ENCODE measurements at regions not wholly inside any gene's neighbourhood (a gene's known extent, or its start where the extent isn't known, plus 50 kb on each side); places are given as distances from the start of the nearest gene placed in this dataset.

- DNase-seq, result no peak
- Histone ChIP-seq H3K9me3 (ENCODE audit: control insufficient read depth, low read length) (no peaks in the 10 kb centered on the region), H3K27ac (ENCODE audit: insufficient read depth, low read length, poor library complexity, severe bottlenecking) (no peak overlapping the region), H3K4me1 (ENCODE audit: control insufficient read depth, insufficient read depth, low read length, poor library complexity, severe bottlenecking) (no peaks in the 10 kb centered on the region), H3K36me3 (ENCODE audit: control insufficient read depth, insufficient read depth, low read length) (no peaks in the 10 kb centered on the region), H3K4me3 (ENCODE audit: insufficient read depth, low read depth, low read length, poor library complexity, severe bottlenecking) (no peak overlapping the region), H3K27me3 (replicated peaks; ENCODE audit: control insufficient read depth, insufficient read depth, low read length, poor library complexity, severe bottlenecking) (no peaks in the 10 kb centered on the region)
These were observed 684.1 kb downstream of the SEMA5A start for GRCh38 chr5:8861764-8862163.

- Histone ChIP-seq H3K9me3 (ENCODE audit: control insufficient read depth, low read length) (no peaks in the 10 kb centered on the region), H3K27me3 (replicated peaks; ENCODE audit: control insufficient read depth, insufficient read depth, low read length, poor library complexity, severe bottlenecking) (no peaks in the 10 kb centered on the region), H3K27ac (ENCODE audit: insufficient read depth, low read length, poor library complexity, severe bottlenecking) (no peak overlapping the region), H3K36me3 (ENCODE audit: control insufficient read depth, insufficient read depth, low read length) (no peaks in the 10 kb centered on the region), H3K4me1 (ENCODE audit: control insufficient read depth, insufficient read depth, low read length, poor library complexity, severe bottlenecking) (no peaks in the 10 kb centered on the region), H3K4me3 (ENCODE audit: insufficient read depth, low read depth, low read length, poor library complexity, severe bottlenecking) (no peak overlapping the region)
- DNase-seq, result no peak
These were observed 681.8 kb downstream of the SEMA5A start for GRCh38 chr5:8864053-8864452.

GRCh38 chr5:8865266-8865665 is 680.6 kb downstream of the SEMA5A start:
- no peaks in the 10 kb centered on the region for H3K4me1 ChIP-seq (ENCODE audit: control insufficient read depth, insufficient read depth, low read length, poor library complexity, severe bottlenecking)
- no peaks in the 10 kb centered on the region for H3K9me3 ChIP-seq (ENCODE audit: control insufficient read depth, low read length)

GRCh38 chr5:8865686-8866374 is 680.0 kb downstream of the SEMA5A start:
- no peak for DNase-seq
- Histone ChIP-seq H3K4me3 (ENCODE audit: insufficient read depth, low read depth, low read length, poor library complexity, severe bottlenecking) (no peak overlapping the region), H3K36me3 (ENCODE audit: control insufficient read depth, insufficient read depth, low read length) (no peaks in the 10 kb centered on the region), H3K4me1 (ENCODE audit: control insufficient read depth, insufficient read depth, low read length, poor library complexity, severe bottlenecking) (no peaks in the 10 kb centered on the region), H3K9me3 (ENCODE audit: control insufficient read depth, low read length) (no peaks in the 10 kb centered on the region), H3K27me3 (replicated peaks; ENCODE audit: control insufficient read depth, insufficient read depth, low read length, poor library complexity, severe bottlenecking) (no peaks in the 10 kb centered on the region), H3K27ac (ENCODE audit: insufficient read depth, low read length, poor library complexity, severe bottlenecking) (no peak overlapping the region)

More at GRCh38 chr5:8865266-8865665, 680.6 kb downstream of the SEMA5A start:
- no peaks in the 10 kb centered on the region for H3K27me3 ChIP-seq (replicated peaks; ENCODE audit: control insufficient read depth, insufficient read depth, low read length, poor library complexity, severe bottlenecking)
- no peak overlapping the region for H3K27ac ChIP-seq (ENCODE audit: insufficient read depth, low read length, poor library complexity, severe bottlenecking)
- H3K36me3 ChIP-seq (ENCODE audit: control insufficient read depth, insufficient read depth, low read length), result no peaks in the 10 kb centered on the region
- DNase-seq, result no peak
- H3K4me3 ChIP-seq (ENCODE audit: insufficient read depth, low read depth, low read length, poor library complexity, severe bottlenecking), result no peak overlapping the region

GRCh38 chr5:8868283-8868682 is 677.6 kb downstream of the SEMA5A start:
- no peak for DNase-seq
- Histone ChIP-seq H3K4me1 (ENCODE audit: control insufficient read depth, insufficient read depth, low read length, poor library complexity, severe bottlenecking) (no peaks in the 10 kb centered on the region), H3K4me3 (ENCODE audit: insufficient read depth, low read depth, low read length, poor library complexity, severe bottlenecking) (no peak overlapping the region), H3K9me3 (ENCODE audit: control insufficient read depth, low read length) (no peaks in the 10 kb centered on the region), H3K27me3 (replicated peaks; ENCODE audit: control insufficient read depth, insufficient read depth, low read length, poor library complexity, severe bottlenecking) (no peaks in the 10 kb centered on the region), H3K36me3 (ENCODE audit: control insufficient read depth, insufficient read depth, low read length) (no peaks in the 10 kb centered on the region), H3K27ac (ENCODE audit: insufficient read depth, low read length, poor library complexity, severe bottlenecking) (no peak overlapping the region)

- H3K36me3 ChIP-seq (ENCODE audit: control insufficient read depth, insufficient read depth, low read length), result no peaks in the 10 kb centered on the region
- no peak for DNase-seq
- H3K27me3 ChIP-seq (replicated peaks; ENCODE audit: control insufficient read depth, insufficient read depth, low read length, poor library complexity, severe bottlenecking), result no peaks in the 10 kb centered on the region
- no peaks in the 10 kb centered on the region for H3K4me1 ChIP-seq (ENCODE audit: control insufficient read depth, insufficient read depth, low read length, poor library complexity, severe bottlenecking)
- H3K27ac ChIP-seq (ENCODE audit: insufficient read depth, low read length, poor library complexity, severe bottlenecking), result no peak overlapping the region
- H3K4me3 ChIP-seq (ENCODE audit: insufficient read depth, low read depth, low read length, poor library complexity, severe bottlenecking), result no peak overlapping the region
- H3K9me3 ChIP-seq (ENCODE audit: control insufficient read depth, low read length), result no peaks in the 10 kb centered on the region
These were observed 675.9 kb downstream of the SEMA5A start for GRCh38 chr5:8869932-8870331.

GRCh38 chr5:8870349-8870958 is 675.4 kb downstream of the SEMA5A start:
- Histone ChIP-seq H3K27me3 (replicated peaks; ENCODE audit: control insufficient read depth, insufficient read depth, low read length, poor library complexity, severe bottlenecking) (no peaks in the 10 kb centered on the region), H3K4me3 (ENCODE audit: insufficient read depth, low read depth, low read length, poor library complexity, severe bottlenecking) (no peak overlapping the region), H3K9me3 (ENCODE audit: control insufficient read depth, low read length) (no peaks in the 10 kb centered on the region), H3K36me3 (ENCODE audit: control insufficient read depth, insufficient read depth, low read length) (no peaks in the 10 kb centered on the region), H3K27ac (ENCODE audit: insufficient read depth, low read length, poor library complexity, severe bottlenecking) (no peak overlapping the region), H3K4me1 (ENCODE audit: control insufficient read depth, insufficient read depth, low read length, poor library complexity, severe bottlenecking) (no peaks in the 10 kb centered on the region)
- no peak for DNase-seq

- no peaks in the 10 kb centered on the region for H3K36me3 ChIP-seq (ENCODE audit: control insufficient read depth, insufficient read depth, low read length)
- H3K27me3 ChIP-seq (replicated peaks; ENCODE audit: control insufficient read depth, insufficient read depth, low read length, poor library complexity, severe bottlenecking), result no peaks in the 10 kb centered on the region
- H3K27ac ChIP-seq (ENCODE audit: insufficient read depth, low read length, poor library complexity, severe bottlenecking), result no peak overlapping the region
- H3K4me3 ChIP-seq (ENCODE audit: insufficient read depth, low read depth, low read length, poor library complexity, severe bottlenecking), result no peak overlapping the region
- H3K4me1 ChIP-seq (ENCODE audit: control insufficient read depth, insufficient read depth, low read length, poor library complexity, severe bottlenecking), result no peaks in the 10 kb centered on the region
- no peak for DNase-seq
- H3K9me3 ChIP-seq (ENCODE audit: control insufficient read depth, low read length), result no peaks in the 10 kb centered on the region
These were observed 674.9 kb downstream of the SEMA5A start for GRCh38 chr5:8870959-8871355.

- no peaks in the 10 kb centered on the region for H3K4me1 ChIP-seq (ENCODE audit: control insufficient read depth, insufficient read depth, low read length, poor library complexity, severe bottlenecking)
- no peak overlapping the region for H3K27ac ChIP-seq (ENCODE audit: insufficient read depth, low read length, poor library complexity, severe bottlenecking)
- no peaks in the 10 kb centered on the region for H3K9me3 ChIP-seq (ENCODE audit: control insufficient read depth, low read length)
- DNase-seq, result no peak
- no peaks in the 10 kb centered on the region for H3K27me3 ChIP-seq (replicated peaks; ENCODE audit: control insufficient read depth, insufficient read depth, low read length, poor library complexity, severe bottlenecking)
- no peaks in the 10 kb centered on the region for H3K36me3 ChIP-seq (ENCODE audit: control insufficient read depth, insufficient read depth, low read length)
- no peak overlapping the region for H3K4me3 ChIP-seq (ENCODE audit: insufficient read depth, low read depth, low read length, poor library complexity, severe bottlenecking)
These were observed 674.4 kb downstream of the SEMA5A start for GRCh38 chr5:8871446-8871845.

- Histone ChIP-seq H3K4me3 (ENCODE audit: insufficient read depth, low read depth, low read length, poor library complexity, severe bottlenecking) (no peak overlapping the region), H3K4me1 (ENCODE audit: control insufficient read depth, insufficient read depth, low read length, poor library complexity, severe bottlenecking) (no peaks in the 10 kb centered on the region), H3K36me3 (ENCODE audit: control insufficient read depth, insufficient read depth, low read length) (no peaks in the 10 kb centered on the region), H3K27me3 (replicated peaks; ENCODE audit: control insufficient read depth, insufficient read depth, low read length, poor library complexity, severe bottlenecking) (no peaks in the 10 kb centered on the region), H3K9me3 (ENCODE audit: control insufficient read depth, low read length) (no peaks in the 10 kb centered on the region), H3K27ac (ENCODE audit: insufficient read depth, low read length, poor library complexity, severe bottlenecking) (no peak overlapping the region)
- no peak for DNase-seq
These were observed 670.2 kb downstream of the SEMA5A start for GRCh38 chr5:8875722-8876121.

Data from effector memory CD4-positive, alpha-beta T cell (primary cell).